HEK293 (cell line): ENCODE measurements at regions not wholly inside any gene's neighbourhood (a gene's known extent, or its start where the extent isn't known, plus 50 kb on each side); places are given as distances from the start of the nearest gene placed in this dataset.

Experiments used
- CTCF ChIA-PET: fragments of 350-600 bp; formaldehyde crosslinking; extraction: SDS; loops from one replicate; lab custom pipeline; 2021; ENCODE audit warnings: antibody characterized with exemption; lab: Yijun Ruan, JAX
- POLR2A ChIA-PET: fragments of 300-600 bp; formaldehyde crosslinking; extraction: SDS; loops from one replicate; lab custom pipeline; 2020; ENCODE audit warnings: antibody characterized with exemption, inconsistent platforms; lab: Yijun Ruan, JAX
- H3K27ac ChIP-seq: fragments of 200-500 bp; sonication (Bioruptor generic); 2 replicates; pipeline ENCODE4 v1.5.1; 2014; ENCODE audit warnings: low read depth, low read length, control low read depth, inconsistent platforms; ENCODE audit errors: extremely low read depth
- H3K36me3 ChIP-seq, 2 experiments: fragments of 200-500 bp in 1 of 2; sonication (Bioruptor generic) in 1 of 2; 1 replicate in 1 of 2; 2 replicates in 1 of 2; pipeline ENCODE4 v1.5.1; 2014 to 2017; ENCODE audit warnings: inconsistent platforms in 2 of 2, low read length in 2 of 2; ENCODE audit not compliant: control insufficient read depth in 2 of 2, insufficient read depth in 1 of 2
- H3K4me1 ChIP-seq: fragments of 200-500 bp; sonication (Bioruptor generic); 2 replicates; pipeline ENCODE4 v1.5.1; 2014; ENCODE audit warnings: mild to moderate bottlenecking, low read length, inconsistent platforms; ENCODE audit not compliant: control insufficient read depth, insufficient read depth
- H3K4me3 ChIP-seq: 2 replicates; pipeline ENCODE4 v1.5.1; 2011; ENCODE audit warnings: low read depth, mild to moderate bottlenecking, control low read depth, low read length, moderate library complexity
- H3K9me3 ChIP-seq: fragments of 200-500 bp; sonication (Bioruptor generic); 2 replicates; pipeline ENCODE4 v1.5.1; 2014; ENCODE audit warnings: low read depth, low read length, inconsistent platforms; ENCODE audit not compliant: control insufficient read depth, insufficient read depth
- KLF8 ChIP-seq: fragments of 450-650 bp; formaldehyde crosslinking; IDR thresholded peaks from 2 replicates; pipeline ENCODE4 v1.5.1; 2016; ENCODE audit warnings: missing biosample characterization, missing genetic modification characterization
- SALL2 ChIP-seq: fragments of 450-650 bp; formaldehyde crosslinking; IDR thresholded peaks from 2 replicates; pipeline ENCODE4 v1.5.0; 2017; ENCODE audit warnings: missing biosample characterization, mild to moderate bottlenecking, missing genetic modification characterization, borderline replicate concordance
- SCRT2 ChIP-seq: fragments of 450-650 bp; formaldehyde crosslinking; IDR thresholded peaks from 2 replicates; pipeline ENCODE4 v1.5.1; 2016; ENCODE audit warnings: missing biosample characterization, missing genetic modification characterization
- WT1 ChIP-seq: fragments of 450-650 bp; formaldehyde crosslinking; IDR thresholded peaks from 2 replicates; pipeline ENCODE4 v1.5.1; 2016; ENCODE audit warnings: missing biosample characterization, missing genetic modification characterization
- YY2 ChIP-seq: fragments of 450-650 bp; formaldehyde crosslinking; IDR thresholded peaks from 2 replicates; pipeline ENCODE4 v1.5.1; 2016; ENCODE audit warnings: missing biosample characterization, missing genetic modification characterization
- ZNF121 ChIP-seq: fragments of 450-650 bp; formaldehyde crosslinking; IDR thresholded peaks from 2 replicates; pipeline ENCODE4 v1.5.1; 2016; ENCODE audit warnings: missing biosample characterization, missing genetic modification characterization
- ZNF391 ChIP-seq: fragments of 450-650 bp; formaldehyde crosslinking; IDR thresholded peaks from 2 replicates; pipeline ENCODE4 v1.5.1; 2016; ENCODE audit warnings: low read depth, missing biosample characterization, missing genetic modification characterization, borderline replicate concordance
- ZNF404 ChIP-seq: fragments of 450-650 bp; formaldehyde crosslinking; IDR thresholded peaks from 2 replicates; pipeline ENCODE4 v1.5.1; 2017; ENCODE audit warnings: missing biosample characterization, missing genetic modification characterization
- ZNF544 ChIP-seq: fragments of 450-650 bp; formaldehyde crosslinking; IDR thresholded peaks from 2 replicates; pipeline ENCODE4 v1.5.0; 2017; ENCODE audit warnings: missing biosample characterization, missing genetic modification characterization
- ZNF654 ChIP-seq: fragments of 450-650 bp; formaldehyde crosslinking; IDR thresholded peaks from 2 replicates; pipeline ENCODE4 v1.5.1; 2016; ENCODE audit warnings: low read depth, missing biosample characterization, missing genetic modification characterization
- ZNF670 ChIP-seq: fragments of 450-650 bp; formaldehyde crosslinking; IDR thresholded peaks from 2 replicates; pipeline ENCODE4 v1.5.1; 2016; ENCODE audit warnings: missing biosample characterization, missing genetic modification characterization, low read depth
- ZNF777 ChIP-seq: fragments of 450-650 bp; formaldehyde crosslinking; IDR thresholded peaks from 2 replicates; pipeline ENCODE4 v1.5.1; 2017; ENCODE audit warnings: missing biosample characterization, missing genetic modification characterization, borderline replicate concordance
- ZNF843 ChIP-seq: fragments of 450-650 bp; formaldehyde crosslinking; IDR thresholded peaks from 2 replicates; pipeline ENCODE4 v1.5.1; 2016; ENCODE audit warnings: missing biosample characterization, missing genetic modification characterization
- TF ChIP-seq, protein P1 (sequence below): fragments of 450-650 bp; formaldehyde crosslinking; IDR thresholded peaks from 2 replicates; pipeline ENCODE4 v1.5.1; 2017; ENCODE audit warnings: missing biosample characterization, missing genetic modification characterization
- TF ChIP-seq, protein P2 (sequence below): fragments of 450-650 bp; formaldehyde crosslinking; IDR thresholded peaks from 2 replicates; pipeline ENCODE4 v1.5.1; 2016; ENCODE audit warnings: missing biosample characterization, missing genetic modification characterization
- TF ChIP-seq, protein P3 (sequence below): fragments of 450-650 bp; formaldehyde crosslinking; IDR thresholded peaks from 2 replicates; pipeline ENCODE4 v1.5.1; 2016; ENCODE audit warnings: missing biosample characterization, missing genetic modification characterization
- TF ChIP-seq, protein P4 (sequence below): fragments of 450-650 bp; formaldehyde crosslinking; IDR thresholded peaks from 2 replicates; pipeline ENCODE4 v1.5.1; 2016; ENCODE audit warnings: missing biosample characterization, missing genetic modification characterization

DNA sequence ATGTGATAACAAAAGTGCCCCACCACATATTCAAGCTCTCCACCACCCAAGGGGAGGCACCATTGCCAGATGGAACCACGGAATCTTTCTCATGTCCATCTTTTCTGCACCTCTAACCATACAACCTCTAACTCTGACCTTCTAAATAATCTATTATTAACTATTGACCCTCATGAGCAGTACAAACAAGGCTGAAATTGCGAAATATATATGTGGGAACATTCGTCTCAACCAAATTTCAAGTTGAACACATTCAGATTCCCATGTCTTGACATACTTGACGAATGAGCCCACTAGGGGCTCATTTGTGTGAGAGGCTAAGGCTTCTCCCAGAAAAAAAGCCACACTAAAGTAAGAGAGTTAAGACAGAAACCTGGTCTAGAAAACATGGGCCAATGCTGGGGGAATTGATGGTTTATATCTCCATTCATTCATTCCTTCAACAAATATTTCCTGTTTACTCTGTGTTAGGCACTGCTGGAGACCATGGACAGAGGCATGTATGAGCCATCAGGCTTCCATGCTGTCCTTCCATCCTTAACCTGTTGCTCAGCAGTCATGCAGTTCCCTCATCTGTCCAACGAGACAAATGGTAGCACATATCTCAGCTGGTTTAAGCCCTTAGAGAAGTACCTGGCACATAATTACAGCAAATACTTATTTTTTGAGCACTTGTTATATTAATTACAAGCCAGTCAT, 130.4 kb downstream of the ESM1 start:
- Histone ChIP-seq H3K4me3 (no peak overlapping the region), H3K36me3 (no peaks in the 10 kb centered on the region), H3K4me1 (0 out of 2 replicates have a peak, but pooled peaks cover 2% of the 10 kb centered on the region), H3K9me3 (no peaks in the 10 kb centered on the region), H3K27ac (no peak overlapping the region)
- TF ChIP-seq, protein P1, sequence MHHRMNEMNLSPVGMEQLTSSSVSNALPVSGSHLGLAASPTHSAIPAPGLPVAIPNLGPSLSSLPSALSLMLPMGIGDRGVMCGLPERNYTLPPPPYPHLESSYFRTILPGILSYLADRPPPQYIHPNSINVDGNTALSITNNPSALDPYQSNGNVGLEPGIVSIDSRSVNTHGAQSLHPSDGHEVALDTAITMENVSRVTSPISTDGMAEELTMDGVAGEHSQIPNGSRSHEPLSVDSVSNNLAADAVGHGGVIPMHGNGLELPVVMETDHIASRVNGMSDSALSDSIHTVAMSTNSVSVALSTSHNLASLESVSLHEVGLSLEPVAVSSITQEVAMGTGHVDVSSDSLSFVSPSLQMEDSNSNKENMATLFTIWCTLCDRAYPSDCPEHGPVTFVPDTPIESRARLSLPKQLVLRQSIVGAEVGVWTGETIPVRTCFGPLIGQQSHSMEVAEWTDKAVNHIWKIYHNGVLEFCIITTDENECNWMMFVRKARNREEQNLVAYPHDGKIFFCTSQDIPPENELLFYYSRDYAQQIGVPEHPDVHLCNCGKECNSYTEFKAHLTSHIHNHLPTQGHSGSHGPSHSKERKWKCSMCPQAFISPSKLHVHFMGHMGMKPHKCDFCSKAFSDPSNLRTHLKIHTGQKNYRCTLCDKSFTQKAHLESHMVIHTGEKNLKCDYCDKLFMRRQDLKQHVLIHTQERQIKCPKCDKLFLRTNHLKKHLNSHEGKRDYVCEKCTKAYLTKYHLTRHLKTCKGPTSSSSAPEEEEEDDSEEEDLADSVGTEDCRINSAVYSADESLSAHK (tag by site-specific recombination), result no peak
- TF ChIP-seq ZNF777 (tag by site-specific recombination) (no peak), ZNF843 (tag by site-specific recombination) (no peak), ZNF544 (tag by site-specific recombination) (no peak), SALL2 (tag by site-specific recombination) (no peak), ZNF404 (tag by site-specific recombination) (no peak), KLF8 (tag by site-specific recombination) (no peak), YY2 (tag by site-specific recombination) (no peak), ZNF391 (tag by site-specific recombination) (no peak), SCRT2 (tag by site-specific recombination) (peak; percentile 35; the same call in 1 of the 2 replicates), ZNF121 (tag by site-specific recombination) (no peak), ZNF670 (tag by site-specific recombination) (no peak), ZNF654 (tag by site-specific recombination) (no peak), WT1 (tag by site-specific recombination) (no peak)
- TF ChIP-seq, protein P2, sequence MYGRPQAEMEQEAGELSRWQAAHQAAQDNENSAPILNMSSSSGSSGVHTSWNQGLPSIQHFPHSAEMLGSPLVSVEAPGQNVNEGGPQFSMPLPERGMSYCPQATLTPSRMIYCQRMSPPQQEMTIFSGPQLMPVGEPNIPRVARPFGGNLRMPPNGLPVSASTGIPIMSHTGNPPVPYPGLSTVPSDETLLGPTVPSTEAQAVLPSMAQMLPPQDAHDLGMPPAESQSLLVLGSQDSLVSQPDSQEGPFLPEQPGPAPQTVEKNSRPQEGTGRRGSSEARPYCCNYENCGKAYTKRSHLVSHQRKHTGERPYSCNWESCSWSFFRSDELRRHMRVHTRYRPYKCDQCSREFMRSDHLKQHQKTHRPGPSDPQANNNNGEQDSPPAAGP, result no peak
- TF ChIP-seq, protein P3, sequence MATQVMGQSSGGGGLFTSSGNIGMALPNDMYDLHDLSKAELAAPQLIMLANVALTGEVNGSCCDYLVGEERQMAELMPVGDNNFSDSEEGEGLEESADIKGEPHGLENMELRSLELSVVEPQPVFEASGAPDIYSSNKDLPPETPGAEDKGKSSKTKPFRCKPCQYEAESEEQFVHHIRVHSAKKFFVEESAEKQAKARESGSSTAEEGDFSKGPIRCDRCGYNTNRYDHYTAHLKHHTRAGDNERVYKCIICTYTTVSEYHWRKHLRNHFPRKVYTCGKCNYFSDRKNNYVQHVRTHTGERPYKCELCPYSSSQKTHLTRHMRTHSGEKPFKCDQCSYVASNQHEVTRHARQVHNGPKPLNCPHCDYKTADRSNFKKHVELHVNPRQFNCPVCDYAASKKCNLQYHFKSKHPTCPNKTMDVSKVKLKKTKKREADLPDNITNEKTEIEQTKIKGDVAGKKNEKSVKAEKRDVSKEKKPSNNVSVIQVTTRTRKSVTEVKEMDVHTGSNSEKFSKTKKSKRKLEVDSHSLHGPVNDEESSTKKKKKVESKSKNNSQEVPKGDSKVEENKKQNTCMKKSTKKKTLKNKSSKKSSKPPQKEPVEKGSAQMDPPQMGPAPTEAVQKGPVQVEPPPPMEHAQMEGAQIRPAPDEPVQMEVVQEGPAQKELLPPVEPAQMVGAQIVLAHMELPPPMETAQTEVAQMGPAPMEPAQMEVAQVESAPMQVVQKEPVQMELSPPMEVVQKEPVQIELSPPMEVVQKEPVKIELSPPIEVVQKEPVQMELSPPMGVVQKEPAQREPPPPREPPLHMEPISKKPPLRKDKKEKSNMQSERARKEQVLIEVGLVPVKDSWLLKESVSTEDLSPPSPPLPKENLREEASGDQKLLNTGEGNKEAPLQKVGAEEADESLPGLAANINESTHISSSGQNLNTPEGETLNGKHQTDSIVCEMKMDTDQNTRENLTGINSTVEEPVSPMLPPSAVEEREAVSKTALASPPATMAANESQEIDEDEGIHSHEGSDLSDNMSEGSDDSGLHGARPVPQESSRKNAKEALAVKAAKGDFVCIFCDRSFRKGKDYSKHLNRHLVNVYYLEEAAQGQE (tag by site-specific recombination), result peak; percentile 85
- TF ChIP-seq, protein P4, sequence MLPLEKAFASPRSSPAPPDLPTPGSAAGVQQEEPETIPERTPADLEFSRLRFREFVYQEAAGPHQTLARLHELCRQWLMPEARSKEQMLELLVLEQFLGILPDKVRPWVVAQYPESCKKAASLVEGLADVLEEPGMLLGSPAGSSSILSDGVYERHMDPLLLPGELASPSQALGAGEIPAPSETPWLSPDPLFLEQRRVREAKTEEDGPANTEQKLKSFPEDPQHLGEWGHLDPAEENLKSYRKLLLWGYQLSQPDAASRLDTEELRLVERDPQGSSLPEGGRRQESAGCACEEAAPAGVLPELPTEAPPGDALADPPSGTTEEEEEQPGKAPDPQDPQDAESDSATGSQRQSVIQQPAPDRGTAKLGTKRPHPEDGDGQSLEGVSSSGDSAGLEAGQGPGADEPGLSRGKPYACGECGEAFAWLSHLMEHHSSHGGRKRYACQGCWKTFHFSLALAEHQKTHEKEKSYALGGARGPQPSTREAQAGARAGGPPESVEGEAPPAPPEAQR (tag by site-specific recombination), result no peak
- ChIA-PET CTCF (interaction anchor here (0.6 to 2.0 kb wide), 2 partner anchors 105 to 338 kb away, joined by 4 to 6 read pairs; partner anchors contain the start of gene SNX18), POLR2A (no interaction called here)
